GM18505 (cell line): ENCODE measurements at regions not wholly inside any gene's neighbourhood (a gene's known extent, or its start where the extent isn't known, plus 50 kb on each side); places are given as distances from the start of the nearest gene placed in this dataset.

ENCODE experiments used
- ATAC-seq: cut with Tn5 transposase; IDR thresholded peaks from one replicate; pipeline ENCODE4 v1.9.1; 2021; ENCODE audit not compliant: unreplicated experiment
- POLR2A ChIP-seq: IDR thresholded peaks from 4 replicates; pipeline ENCODE4 v1.6.1; 2011; ENCODE audit warnings: borderline replicate concordance; ENCODE audit not compliant: insufficient read depth, insufficient read length; ENCODE audit errors: extremely low read depth

- no peak for ATAC-seq
- TF ChIP-seq POLR2A, result no peak
Observed at GRCh38 chr15:95659656-95660055, 670.8 kb upstream of the NR2F2 start.

GRCh38 chr15:95662638-95663037 is 667.9 kb upstream of the NR2F2 start:
- no peak for TF ChIP-seq POLR2A
- no peak for ATAC-seq

- TF ChIP-seq POLR2A, result no peak
- no peak for ATAC-seq
Observed at GRCh38 chr15:95663156-95664100, 667.1 kb upstream of the NR2F2 start.

GRCh38 chr15:95664450-95664849 is 666.0 kb upstream of the NR2F2 start:
- ATAC-seq, result no peak
- no peak for TF ChIP-seq POLR2A

- no peak for ATAC-seq
- TF ChIP-seq POLR2A, result no peak
Observed at GRCh38 chr15:95669146-95669922, 661.2 kb upstream of the NR2F2 start.

GRCh38 chr15:95674031-95674430 is 656.5 kb upstream of the NR2F2 start:
- no peak for TF ChIP-seq POLR2A
- no peak for ATAC-seq

GRCh38 chr15:95676500-95676899 is 654.0 kb upstream of the NR2F2 start:
- TF ChIP-seq POLR2A, result no peak
- no peak for ATAC-seq

GRCh38 chr15:95679847-95680582 is 650.5 kb upstream of the NR2F2 start:
- ATAC-seq, result no peak
- TF ChIP-seq POLR2A, result no peak

GRCh38 chr15:95680728-95681127 is 649.8 kb upstream of the NR2F2 start:
- no peak for TF ChIP-seq POLR2A
- ATAC-seq, result no peak

- ATAC-seq, result no peak
- TF ChIP-seq POLR2A, result no peak
Observed at GRCh38 chr15:95681836-95682544, 648.5 kb upstream of the NR2F2 start.

- no peak for ATAC-seq
- TF ChIP-seq POLR2A, result no peak
Observed at GRCh38 chr15:95684126-95684525, 646.4 kb upstream of the NR2F2 start.

- TF ChIP-seq POLR2A, result no peak
- ATAC-seq, result no peak
Observed at GRCh38 chr15:95684693-95685115, 645.8 kb upstream of the NR2F2 start.
